NCI-H2227 (cell line): ENCODE measurements at regions not wholly inside any gene's neighbourhood (a gene's known extent, or its start where the extent isn't known, plus 50 kb on each side); places are given as distances from the start of the nearest gene placed in this dataset.
"Not testable (repeated sequence)": the region's sequence is repeated elsewhere in the genome, so short reads cannot be mapped to it uniquely, and the experiment has no call there.

Experiments
- DNase-seq: peaks from one replicate; lab custom pipeline; 2025; ENCODE audit not compliant: unreplicated experiment; lab: John Stamatoyannopoulos, UW

DNA sequence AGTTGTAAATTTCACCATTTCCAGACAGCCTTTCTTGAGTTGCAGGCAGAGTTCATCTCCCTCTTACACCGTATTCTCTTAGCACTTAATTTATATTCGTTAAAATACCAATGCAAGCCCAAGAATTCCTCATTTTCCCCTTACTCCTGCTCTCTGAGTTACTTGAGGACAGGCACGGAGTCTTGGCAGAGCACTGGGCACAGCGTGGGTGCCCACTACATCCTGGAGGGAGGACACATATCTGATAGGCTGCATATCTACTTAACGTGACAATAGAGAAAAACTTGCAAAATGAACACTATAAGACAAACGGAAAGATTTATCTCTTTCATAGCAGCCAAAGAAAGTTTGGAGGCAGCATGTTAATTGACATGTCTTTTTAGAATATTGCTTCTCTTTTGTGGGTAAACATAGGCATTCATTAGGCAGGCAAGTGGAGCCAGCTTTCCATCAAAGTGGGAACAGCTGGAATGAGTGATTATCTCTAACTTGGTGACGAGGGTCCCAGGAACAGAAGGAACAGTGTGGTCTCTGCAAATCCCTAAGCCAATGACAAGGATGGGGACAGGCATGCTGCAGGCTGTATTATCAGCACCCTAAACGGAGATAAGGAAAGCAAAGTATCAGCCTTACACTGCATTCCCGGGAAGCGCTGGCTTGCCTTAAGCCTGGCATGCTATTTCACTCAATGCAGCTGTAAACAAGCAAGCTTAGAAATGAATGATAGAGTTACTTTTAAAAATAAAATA is 116.5 kb downstream of the RTP4 start:
- DNase-seq = no peak

DNA sequence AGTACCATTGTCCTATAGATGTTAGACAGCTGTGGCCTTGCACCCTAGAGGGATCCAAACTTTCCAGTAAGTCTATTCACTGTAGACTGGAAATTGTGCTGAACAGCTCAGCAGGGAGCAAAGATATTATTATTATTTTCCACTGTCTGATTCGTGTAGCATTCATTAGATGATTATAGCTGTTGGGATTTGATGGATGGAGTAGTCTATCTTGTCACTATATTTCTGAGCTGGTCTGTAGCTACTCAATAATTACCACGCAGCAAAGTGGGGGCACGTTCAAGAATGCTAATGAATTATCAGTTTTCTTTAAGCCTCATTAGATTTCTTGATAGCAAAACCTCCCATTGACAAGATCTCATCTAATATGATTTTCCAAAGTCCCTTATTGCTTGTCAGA is 113.2 kb downstream of the RTP4 start:
- peak; percentile 23 for DNase-seq

DNA sequence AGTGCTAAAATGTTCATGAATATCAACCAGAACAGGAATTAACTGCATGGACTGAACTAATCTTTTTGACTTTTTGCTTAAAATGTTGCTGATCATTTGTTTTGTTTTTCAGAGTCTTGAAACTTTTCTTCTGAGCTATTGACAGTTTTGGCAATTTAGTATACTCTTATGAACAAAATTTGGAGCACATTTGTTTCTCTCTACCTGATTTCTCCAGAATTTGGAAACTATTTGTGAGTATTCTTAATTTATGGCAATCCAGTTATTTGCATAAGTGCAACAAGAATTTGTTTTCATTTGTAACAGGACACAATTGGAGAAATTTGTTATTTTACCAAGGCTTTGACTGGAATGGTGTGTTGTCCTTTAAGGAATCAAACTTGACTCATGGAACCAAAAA is 107.4 kb downstream of the RTP4 start:
- not testable (repeated sequence) for DNase-seq

DNA sequence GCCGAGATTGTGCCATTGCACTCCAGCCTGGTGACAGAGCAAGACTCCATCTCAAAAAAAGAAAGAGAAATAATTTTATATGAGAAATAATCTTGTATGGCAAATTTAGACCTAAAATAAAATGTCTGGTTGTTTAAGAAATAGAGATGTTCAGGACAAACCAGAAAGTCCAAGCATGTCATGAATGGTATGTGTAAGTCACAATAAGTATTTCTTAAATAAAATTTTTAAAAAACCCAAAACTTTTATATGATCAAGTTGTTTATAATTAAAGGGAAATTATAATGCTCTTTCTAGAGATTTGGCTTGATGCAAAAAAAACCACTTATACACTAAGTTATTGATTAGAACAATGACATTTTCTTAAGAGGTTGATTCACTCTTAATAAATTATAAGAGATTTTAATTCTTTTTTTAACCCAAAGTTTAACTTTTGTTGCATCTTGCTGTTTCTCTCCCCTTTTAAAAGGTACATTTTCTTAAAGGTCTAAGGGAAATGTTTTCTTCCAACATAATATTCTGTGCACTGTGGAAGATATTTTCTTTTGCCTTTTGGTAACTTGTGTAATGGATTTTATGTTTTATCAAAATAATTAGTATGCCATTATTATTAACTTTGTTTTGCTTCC is 105.7 kb downstream of the RTP4 start:
- no peak for DNase-seq

DNA sequence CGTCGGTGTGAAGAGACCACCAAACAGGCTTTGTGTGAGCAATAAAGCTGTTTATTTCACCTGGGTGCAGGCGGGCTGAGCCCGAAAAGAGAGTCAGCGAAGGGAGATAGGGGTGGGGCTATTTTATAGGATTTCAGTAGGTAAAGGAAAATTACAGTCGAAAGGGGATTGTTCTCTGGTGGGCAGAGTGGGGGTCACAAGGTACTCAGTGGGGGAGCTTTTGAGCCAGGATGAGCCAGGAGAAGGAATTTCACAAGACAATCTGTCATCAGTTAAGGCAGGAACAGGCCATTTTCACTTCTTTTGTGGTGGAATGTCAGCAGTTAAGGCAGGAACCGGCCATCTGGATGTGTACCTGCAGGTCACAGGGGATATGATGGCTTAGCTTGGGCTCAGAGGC is 98.1 kb downstream of the RTP4 start:
- not testable (repeated sequence) for DNase-seq

DNA sequence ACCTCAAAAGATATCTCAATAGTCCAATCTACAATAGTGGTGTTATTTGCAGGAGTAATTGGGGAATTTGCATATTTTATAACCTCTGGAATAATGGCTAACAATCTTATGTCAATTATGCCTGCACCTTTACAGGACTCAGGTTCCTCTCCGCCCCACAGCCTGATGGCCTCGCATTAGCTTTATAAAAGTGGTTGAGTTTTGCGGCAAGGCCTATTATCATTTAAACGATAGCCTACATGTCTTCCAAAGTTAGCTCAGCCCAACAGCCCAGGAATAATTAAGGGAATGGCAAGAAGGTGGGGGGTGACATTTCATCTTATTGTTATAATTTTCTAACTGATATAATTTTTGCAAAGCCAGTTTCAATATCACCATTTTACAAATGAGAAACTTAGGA is 97.3 kb downstream of the RTP4 start:
- DNase-seq = no peak

DNA sequence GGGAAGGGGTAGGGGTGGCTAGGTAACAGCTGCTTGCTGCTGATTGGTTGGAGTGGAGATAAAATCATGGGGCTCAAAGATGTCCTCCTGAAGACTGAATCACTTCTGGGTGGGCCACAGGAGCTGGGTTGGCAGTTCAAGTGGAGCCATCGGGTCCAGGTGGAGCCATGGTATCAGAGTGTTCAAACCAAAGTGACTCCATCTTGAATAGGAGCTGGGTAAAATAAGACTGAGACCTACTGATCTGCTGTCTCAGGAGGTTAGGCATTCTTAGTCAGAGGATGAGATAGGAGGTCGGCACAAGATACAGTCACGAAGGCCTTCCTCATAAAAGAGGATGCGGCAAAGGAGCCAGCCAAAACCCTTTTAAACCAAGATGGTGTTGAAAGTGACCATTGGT is 96.5 kb downstream of the RTP4 start:
- no peak for DNase-seq

DNA sequence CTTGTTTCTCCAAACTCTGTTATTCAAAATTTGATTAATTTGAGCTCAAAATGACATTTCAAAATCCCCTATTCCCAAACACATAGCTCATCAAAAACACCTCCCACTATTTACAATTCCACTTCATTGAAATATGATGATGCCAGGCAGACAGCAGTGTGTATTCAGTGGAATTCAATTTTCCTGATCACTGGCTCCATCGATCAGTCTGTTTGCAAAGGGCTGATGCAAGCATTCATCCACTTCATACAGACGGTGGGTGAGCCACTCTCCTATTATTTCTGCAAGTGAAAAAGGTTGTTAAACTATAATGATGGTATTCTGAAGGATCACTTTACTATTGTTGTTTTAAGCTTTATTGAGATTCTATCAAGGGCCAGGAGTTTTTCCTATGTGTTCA is 90.7 kb downstream of the RTP4 start:
- DNase-seq = no peak

DNA sequence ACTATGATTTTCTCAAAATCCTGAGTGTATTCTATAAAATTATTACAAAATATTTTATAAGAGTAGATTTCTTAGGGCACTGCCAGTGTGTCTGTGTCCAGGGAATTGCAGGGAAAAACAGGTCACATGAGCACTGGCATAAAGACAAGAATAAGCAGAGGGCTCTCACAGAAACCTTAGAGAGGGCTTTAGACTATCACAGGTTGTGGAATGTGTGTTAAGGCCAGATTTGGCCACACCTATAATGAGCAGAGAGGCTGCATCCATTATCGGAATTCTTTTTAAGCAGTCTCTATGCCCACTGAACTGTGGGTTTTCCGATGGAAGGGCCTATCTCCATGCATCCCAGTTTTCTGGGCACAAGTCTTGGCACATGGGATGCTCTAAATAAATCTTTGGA is 90.2 kb downstream of the RTP4 start:
- no peak for DNase-seq

DNA sequence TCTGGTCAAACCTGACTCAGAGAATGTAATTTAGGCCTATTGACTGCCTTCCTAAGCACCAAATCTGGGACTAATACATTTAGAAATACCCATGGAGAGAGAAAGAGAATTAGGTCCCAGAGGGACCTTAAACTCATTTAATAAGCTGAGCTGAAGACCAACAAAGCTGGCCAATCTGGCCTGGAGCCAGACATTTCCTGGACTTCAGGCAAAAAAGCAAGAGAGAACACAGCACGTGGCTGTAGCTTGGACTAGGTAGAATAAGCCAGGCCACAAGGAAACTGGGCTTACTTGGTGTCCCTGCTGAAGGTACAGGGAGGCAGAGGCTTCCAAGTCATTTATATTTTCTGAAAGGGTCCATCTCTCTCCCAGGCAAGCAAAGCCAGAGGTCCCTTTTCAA is 88.1 kb downstream of the RTP4 start:
- no peak for DNase-seq

DNA sequence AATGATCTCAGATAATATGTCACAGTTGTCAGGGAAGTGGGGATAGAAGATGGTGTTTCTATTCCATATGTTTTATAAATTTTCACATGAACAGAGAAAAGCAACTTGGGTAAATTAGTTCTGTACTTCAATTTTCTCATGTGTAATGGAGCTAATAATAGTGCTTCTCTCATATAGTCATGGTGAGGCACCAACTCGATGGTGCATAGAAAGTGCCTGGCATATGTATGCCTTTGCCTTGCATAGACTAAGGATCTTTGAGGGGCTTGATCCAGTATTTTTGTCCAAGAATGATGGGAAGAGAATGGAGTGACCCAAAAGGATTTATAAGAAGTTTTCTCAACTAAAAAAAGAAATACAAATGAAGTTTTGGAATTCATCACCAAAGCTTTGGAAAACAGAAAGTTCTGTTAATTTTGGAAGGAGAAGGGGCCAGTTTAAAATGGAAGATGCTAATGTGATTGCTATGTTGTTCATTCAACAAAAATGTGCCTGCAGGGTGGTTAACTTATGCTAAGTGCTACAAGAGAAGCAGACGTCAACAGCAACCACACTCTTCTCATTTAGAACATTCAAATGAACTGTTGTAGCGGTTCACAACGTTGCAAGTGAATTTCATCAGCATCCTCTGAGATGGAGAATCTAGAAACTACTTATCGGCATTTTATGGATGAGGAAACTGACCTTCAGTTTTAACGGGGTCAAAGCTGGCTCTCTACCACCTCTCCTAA is 86.1 kb downstream of the RTP4 start:
- no peak for DNase-seq

DNA sequence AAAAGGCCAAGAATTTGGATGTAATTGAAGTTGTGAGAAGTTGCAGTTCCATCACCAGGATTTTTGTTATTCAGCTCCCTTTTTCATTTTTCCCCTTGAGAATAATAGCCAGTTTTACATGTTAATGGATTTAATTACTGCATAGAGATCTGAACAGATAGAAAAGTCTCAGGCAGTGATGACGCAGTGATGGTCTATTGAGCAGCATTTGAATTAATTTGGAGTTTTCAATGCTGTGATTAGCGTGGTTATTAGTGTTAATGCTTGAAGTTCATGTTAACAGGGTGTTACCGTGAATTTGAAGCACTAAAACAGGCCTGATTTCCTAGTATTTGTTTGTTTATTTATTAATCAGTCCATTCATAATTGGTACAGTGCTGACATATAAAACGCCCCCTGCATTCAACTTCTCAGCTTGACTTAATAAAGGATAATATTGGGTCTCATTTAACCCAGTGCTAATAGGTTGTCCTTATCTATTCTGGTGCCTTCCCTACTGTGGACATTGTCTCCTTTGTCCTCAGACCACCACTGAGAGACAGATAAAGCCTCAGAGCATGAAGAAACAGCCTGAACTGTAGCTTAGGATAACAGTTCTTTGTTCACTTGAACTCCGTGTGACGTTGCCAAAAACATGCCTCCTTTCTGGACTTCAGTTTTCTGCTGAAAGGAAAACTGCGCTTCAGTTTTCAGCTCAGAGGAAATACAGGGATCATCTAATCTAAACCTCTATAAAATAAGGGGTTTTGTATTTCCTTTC is 82.4 kb downstream of the RTP4 start:
- DNase-seq = no peak

DNA sequence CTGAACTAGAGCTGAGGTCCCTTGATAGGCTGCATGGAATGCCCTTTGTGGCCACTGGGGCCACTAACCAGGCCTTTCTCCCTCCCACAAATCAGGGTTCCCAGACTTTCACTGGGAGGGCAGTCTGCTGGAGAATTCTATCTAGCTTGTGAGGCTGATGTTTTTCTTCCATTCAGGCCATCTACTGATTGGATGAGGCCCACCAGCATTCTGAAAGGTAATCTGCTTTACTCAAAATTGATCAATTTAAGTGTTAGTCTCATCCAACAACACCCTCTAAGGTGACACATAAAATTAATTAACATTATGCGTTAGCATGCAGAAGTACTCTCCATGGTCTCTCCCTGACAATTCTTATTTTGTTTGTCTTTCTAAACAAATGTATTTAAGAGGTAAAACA is 80.5 kb downstream of the RTP4 start:
- DNase-seq = no peak

DNA sequence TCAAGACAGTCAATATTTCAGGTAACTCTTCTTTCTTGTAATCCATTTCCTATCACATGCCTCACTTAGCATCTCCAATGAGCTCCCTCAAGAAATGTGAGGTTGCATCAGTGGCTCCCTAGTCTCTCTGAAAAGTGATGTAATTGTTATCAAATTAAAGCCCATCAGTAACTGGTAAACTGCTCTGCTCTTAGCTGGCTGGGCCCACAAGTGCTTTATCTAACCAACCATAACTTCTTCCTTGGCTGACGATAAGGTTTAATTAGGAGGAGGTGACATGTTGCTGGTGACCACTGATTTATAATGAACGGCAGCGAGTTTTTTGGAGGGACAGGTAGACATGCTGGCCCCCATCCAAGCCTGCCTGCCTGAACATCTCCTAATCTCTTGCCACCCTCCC is 79.6 kb downstream of the RTP4 start:
- DNase-seq = no peak

DNA sequence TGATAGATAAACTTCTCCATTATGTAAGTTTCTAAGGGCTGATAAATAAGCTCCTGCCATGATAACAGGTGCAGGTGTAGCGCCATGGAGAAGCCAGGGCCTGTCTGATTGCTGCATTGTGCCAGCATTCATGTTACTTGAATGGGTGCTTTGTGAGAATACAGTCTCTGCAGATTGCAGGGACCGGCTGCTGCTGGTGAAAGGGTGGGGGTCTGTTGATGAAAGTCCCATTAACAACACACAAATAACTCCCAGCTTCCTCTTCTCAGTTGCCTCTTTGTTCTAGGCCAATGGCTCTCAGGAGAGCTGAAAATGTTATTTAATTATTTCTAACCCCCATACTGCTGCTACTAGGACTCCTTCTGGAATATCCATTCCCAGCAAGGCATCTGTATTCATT is 77.2 kb downstream of the RTP4 start:
- DNase-seq = no peak

DNA sequence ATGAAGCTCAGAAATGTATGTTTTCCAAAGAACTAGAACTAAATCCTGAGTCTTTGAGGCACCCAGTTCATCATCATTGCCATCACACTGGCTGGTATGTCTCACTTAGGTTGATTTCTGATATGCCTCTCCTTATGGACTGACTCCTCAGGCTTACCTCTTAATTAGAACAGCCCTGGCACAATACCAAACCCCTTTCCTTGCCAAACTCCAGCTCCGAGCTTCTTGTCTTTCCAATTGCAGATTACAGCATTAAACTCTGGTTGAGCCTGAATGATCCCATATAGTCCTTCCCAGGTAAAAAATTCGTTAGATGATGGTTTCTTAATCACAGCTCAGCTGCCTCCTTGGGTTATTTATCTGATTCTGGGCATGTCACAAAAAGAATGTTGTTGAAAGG is 66.3 kb downstream of the RTP4 start:
- no peak for DNase-seq

DNA sequence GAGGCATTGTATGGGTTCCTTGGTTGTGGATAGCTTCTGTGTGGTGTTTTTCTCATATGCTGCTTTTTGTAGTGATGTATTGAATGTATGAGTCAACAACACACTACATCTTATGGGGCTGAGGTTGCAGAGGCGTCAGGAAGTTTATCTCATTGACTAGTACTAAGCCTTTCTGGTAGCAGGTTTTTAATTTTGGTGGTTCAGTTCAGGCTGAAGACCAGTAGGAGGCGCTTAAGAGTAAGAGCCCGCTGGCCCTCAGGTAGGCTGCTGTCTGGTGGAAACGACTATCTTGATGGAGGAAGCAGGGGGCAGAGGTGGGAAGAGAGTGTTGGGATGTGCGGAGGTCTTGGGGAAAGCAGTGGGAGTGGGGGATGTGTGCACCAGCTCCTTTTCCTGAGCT is 62.4 kb downstream of the RTP4 start:
- DNase-seq = no peak
